IPS-NIHi11 (cell line): ENCODE measurements at regions not wholly inside any gene's neighbourhood (a gene's known extent, or its start where the extent isn't known, plus 50 kb on each side); places are given as distances from the start of the nearest gene placed in this dataset.

ENCODE experiments used
- DNase-seq: peaks from one replicate; pipeline ENCODE4 v3.0.0; 2012; ENCODE audit warnings: mixed read lengths, low spot score

- DNase-seq, result no peak
Measured at GRCh38 chr11:23954730-23955129, 542.1 kb upstream of the LUZP2 start.

GRCh38 chr11:23956586-23956985 is 540.3 kb upstream of the LUZP2 start:
- DNase-seq, result no peak

DNA sequence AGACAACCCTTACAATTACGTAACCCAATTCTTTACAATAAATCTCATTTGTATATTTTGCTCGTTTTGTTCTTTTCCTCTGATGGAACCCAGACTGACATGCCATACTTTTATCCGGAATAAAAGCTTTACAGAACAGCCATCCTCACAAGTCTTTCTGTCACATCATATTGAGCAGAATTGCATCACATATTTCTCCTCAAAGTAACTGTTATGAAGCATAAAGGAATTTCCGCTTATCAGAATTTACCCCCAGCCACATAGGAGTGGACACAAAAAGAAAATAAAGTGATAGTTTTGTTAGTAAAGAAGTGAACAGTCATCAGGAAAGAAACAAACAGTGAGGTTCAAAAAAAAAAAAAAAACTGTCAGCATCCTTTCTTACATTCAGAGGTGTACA is 539.5 kb upstream of the LUZP2 start:
- DNase-seq, result no peak

DNA sequence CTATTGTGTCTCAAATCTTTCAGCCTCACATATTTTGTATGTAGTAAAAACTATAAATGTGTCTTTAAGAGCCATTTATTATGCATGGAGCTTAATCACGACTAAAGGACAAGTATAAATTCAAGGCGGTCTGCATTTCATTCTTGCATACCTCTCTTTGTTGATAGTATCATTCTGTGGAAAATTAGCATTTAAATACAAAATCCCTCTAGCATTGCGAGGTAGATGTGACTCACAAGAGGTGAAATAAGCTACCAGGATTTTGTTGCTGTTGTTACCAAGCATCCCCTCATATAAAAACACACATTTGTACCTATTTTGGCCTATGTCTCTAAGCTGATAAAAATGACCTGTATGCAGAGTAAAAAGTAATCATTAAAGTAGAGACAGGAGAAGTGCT is 537.4 kb upstream of the LUZP2 start:
- no peak for DNase-seq

GRCh38 chr11:23961503-23962338 is 535.1 kb upstream of the LUZP2 start:
- no peak for DNase-seq

DNA sequence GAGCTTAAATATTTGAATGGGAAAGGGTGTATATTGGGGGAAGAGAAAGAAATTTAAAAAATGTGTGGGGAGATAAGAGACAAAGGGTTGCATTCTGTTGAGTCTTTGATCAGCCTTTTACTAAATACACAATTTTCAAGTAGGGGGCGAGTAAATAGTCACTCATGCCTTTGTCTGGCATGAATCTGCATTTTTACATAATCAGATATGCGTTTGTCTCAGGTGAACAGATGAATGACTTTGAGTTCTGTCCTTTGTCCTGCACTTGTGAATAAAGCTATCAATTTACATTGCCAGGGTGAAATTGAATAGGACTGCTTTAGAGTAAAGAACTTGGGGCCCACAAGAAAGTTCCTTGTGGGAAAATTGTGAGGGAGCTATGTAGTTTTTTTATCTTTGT is 523.6 kb upstream of the LUZP2 start:
- no peak for DNase-seq

- no peak for DNase-seq
Measured at GRCh38 chr11:23974051-23974450, 522.8 kb upstream of the LUZP2 start.

- no peak for DNase-seq
Measured at GRCh38 chr11:23974601-23975000, 522.3 kb upstream of the LUZP2 start.

- no peak for DNase-seq
Measured at GRCh38 chr11:23976426-23976825, 520.4 kb upstream of the LUZP2 start.

DNA sequence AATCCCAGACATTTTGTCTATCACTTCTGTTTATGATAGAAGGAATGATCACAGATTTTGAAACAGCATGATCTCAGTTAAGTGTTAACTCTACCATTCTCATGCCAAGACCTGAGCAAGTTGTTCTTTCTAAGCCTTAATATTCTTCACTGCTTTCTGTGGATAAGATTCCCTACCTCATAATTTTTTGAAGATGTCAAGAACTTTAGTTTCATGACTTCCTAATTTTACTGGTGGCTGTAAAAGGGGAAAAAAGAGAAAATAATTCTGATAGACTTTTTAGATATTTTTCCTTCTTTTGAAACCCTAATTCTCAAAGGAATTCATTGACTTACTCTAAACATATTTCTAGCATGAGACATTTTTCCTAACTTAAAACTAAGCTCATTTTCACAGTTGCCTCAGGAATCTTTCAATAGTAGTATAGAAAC is 520.0 kb upstream of the LUZP2 start:
- no peak for DNase-seq

- DNase-seq, result no peak
Measured at GRCh38 chr11:23988381-23989006, 508.4 kb upstream of the LUZP2 start.

DNA sequence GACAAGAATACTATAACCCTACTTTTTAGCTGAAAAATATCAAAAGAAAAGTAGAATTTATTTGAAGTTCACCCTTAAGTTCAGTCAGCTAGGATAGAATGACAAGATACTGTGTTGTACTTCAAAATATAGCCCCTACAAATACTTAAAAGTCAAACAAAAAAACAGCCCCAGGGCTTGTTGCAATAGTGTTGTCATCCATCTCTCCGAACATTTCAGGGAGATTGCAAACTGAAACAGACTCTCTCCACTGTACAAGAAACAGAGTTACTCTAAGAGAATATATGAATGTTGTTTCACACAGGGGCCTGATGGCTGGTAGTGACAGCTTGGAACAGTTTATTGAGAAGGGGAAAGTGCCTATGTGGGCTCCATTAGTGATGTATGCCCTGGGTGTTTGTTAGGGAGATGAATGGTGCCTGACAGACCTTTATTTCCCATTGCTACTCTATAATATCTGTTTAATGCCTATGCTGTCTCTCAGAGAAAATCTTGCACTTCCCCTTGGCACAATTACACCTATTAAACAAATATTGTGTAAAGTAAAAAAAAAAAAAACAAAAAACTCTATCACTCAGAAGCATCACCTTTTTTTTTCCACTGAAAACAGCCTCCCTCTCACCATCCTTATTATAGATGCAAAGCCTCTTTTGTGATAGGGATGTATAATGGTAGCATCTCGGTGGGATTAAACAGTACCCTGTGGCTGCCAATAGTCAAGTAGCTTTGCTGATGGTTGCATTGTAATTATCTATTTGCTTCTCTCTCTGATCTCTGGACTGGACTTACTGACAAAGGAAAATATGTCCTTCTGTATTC is 506.3 kb upstream of the LUZP2 start:
- no peak for DNase-seq

DNA sequence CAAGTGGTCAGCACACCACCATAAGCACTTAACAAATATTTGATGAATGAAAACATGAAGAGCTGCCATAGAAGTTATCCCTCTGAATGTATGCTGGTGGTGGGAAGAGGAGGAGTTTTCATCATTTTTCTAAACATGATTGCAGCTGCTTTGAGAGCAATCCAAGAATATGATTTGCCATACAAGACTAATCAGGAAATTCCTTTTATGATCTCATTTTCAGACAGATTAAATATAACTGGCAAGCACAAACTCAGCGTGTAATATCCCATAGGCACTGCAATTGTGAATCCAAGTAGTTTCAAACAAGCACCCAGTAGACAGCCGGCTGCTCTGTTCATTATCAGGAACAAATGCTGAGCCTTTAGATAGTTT is 505.7 kb upstream of the LUZP2 start:
- DNase-seq, result no peak

DNA sequence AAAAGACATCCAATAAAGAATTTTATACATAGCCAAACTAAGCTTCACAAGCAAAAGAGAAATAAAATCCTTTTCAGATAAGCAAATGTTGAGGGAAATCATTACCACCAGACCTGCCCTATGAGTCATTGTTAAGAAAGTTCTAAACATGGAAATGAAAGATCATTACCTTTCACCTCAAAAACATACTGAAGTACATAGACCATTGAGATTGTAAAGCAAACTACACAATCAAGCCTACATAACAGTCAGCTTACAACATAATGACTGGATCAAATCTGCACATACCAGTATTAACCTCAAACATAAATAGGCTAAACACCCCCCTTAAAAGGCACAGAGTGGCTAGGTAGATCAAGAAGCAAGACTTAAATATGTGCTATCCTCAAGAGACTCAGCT is 501.0 kb upstream of the LUZP2 start:
- DNase-seq, result no peak

- no peak for DNase-seq
Measured at GRCh38 chr11:23997356-23997755, 499.5 kb upstream of the LUZP2 start.

GRCh38 chr11:24005202-24005876 is 491.5 kb upstream of the LUZP2 start:
- DNase-seq, result no peak

DNA sequence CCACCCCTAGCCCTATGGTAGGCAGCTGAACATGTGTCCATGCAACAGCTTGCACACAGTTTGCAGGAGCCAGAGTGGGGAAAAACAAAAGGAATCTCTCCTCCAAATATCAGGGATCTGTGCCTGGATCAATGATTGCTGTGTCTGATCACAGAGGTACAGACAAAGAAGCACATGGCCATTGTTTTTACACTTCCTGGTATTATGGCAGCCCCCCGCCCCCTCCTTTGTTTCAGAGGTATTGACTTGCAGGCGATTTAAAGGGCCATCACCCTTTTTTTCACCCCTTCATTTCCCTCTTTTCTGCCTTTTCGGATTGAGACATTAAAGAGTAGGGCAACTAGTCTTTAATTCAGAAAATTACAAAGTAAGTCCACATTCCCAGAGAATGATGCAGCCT is 453.0 kb upstream of the LUZP2 start:
- DNase-seq, result peak; percentile 32

GRCh38 chr11:24046731-24047130 is 450.1 kb upstream of the LUZP2 start:
- DNase-seq, result no peak

DNA sequence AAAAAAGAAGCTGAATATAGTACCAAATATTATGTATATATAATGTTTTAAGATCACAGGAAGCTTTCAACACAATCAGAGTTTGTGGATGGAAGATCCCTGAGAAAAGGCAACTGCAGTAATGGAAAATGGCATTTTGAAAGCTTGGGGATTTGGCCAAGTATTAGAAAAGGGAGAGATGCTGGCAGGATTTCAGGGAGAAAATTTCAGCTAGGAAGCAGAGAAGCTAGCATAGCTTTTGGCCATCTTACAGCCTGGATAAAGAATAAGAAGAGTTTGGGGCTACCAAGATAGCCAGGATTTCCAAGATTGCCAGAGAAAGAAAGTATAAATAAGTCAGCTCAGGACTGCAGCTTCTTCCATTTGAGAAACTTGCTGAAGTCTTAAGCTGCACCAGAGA is 440.8 kb upstream of the LUZP2 start:
- DNase-seq, result no peak

DNA sequence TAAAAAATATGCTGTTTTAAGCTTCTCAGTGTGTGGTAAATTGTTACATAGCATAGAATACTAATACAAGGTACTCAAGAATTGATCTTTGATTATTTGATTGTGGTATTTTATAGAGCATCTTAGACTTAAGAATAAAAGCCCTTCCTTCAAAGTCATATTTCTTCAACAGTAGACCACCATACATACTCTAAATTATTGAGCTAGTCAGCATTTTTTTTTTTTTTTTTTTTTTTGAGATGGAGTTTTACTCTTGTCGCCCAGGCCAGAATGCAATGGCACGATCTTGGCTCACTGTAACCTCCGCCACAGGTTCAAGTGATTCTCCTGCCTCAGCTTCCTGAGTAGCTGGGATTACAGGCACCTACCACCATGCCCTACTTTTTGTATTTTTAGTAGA is 436.7 kb upstream of the LUZP2 start:
- DNase-seq, result no peak

- peak; percentile 37 for DNase-seq
Measured at GRCh38 chr11:24064309-24064903, 432.4 kb upstream of the LUZP2 start.

GRCh38 chr11:24068197-24068596 is 428.7 kb upstream of the LUZP2 start:
- DNase-seq, result no peak
